ENCODE measurements at regions not wholly inside any gene's neighbourhood (a gene's known extent, or its start where the extent isn't known, plus 50 kb on each side); places are given as distances from the start of the nearest gene placed in this dataset.
A peak's percentile ranks its signal among the peaks of the same experiment; 100 is the strongest.
"Not testable (repeated sequence)": the region's sequence is repeated elsewhere in the genome, so short reads cannot be mapped to it uniquely, and the experiment has no call there.

- ATAC-seq, result no peak
- H3K36me3 ChIP-seq, result no peaks in the 10 kb centered on the region
- H3K27me3 ChIP-seq, result no peaks in the 10 kb centered on the region
- H3K4me3 ChIP-seq, result no peak overlapping the region
- H3K9me3 ChIP-seq, result no peaks in the 10 kb centered on the region
- 94 to 98% (median 96%) methylated on average over 1 of the region's 1 CpG for WGBS, 4 donors
- no peak for DNase-seq
- TF ChIP-seq POLR2A (IDR thresholded peaks at IDR 0.05), result no peak
- TF ChIP-seq, protein P1, sequence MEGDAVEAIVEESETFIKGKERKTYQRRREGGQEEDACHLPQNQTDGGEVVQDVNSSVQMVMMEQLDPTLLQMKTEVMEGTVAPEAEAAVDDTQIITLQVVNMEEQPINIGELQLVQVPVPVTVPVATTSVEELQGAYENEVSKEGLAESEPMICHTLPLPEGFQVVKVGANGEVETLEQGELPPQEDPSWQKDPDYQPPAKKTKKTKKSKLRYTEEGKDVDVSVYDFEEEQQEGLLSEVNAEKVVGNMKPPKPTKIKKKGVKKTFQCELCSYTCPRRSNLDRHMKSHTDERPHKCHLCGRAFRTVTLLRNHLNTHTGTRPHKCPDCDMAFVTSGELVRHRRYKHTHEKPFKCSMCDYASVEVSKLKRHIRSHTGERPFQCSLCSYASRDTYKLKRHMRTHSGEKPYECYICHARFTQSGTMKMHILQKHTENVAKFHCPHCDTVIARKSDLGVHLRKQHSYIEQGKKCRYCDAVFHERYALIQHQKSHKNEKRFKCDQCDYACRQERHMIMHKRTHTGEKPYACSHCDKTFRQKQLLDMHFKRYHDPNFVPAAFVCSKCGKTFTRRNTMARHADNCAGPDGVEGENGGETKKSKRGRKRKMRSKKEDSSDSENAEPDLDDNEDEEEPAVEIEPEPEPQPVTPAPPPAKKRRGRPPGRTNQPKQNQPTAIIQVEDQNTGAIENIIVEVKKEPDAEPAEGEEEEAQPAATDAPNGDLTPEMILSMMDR (IDR thresholded peaks at IDR 0.05), result no peak
- no peak overlapping the region for H3K27ac ChIP-seq
- intact Hi-C loops (cut with DNase I), result no loop called here
- no peaks in the 10 kb centered on the region for H3K4me1 ChIP-seq
Observed at GRCh38 chr13:79898996-79899395, 418.0 kb downstream of the NDFIP2 start.

GRCh38 chr13:79898202-79898826, 417.4 kb downstream of the NDFIP2 start:
- TF ChIP-seq, protein P1 (IDR thresholded peaks at IDR 0.05), result no peak
- no peak for TF ChIP-seq POLR2A (IDR thresholded peaks at IDR 0.05)
- Histone ChIP-seq H3K9me3 (no peaks in the 10 kb centered on the region), H3K27me3 (no peaks in the 10 kb centered on the region), H3K4me1 (no peaks in the 10 kb centered on the region), H3K27ac (no peak overlapping the region), H3K36me3 (no peaks in the 10 kb centered on the region), H3K4me3 (no peak overlapping the region)
- DNase-seq (no peak), ATAC-seq (peak in 2 of 4 donors; percentile 59 to 78)
- intact Hi-C loops (cut with DNase I), result no loop called here
- 60 to 64% (median 62%) methylated on average over 2 of the region's 2 CpGs for WGBS, 4 donors

GRCh38 chr13:79896851-79897250, 415.9 kb downstream of the NDFIP2 start:
- Histone ChIP-seq H3K9me3 (no peaks in the 10 kb centered on the region), H3K4me1 (no peaks in the 10 kb centered on the region), H3K4me3 (no peak overlapping the region), H3K27me3 (no peaks in the 10 kb centered on the region), H3K36me3 (no peaks in the 10 kb centered on the region), H3K27ac (no peak overlapping the region)
- intact Hi-C loops (cut with DNase I), result no loop called here
- WGBS, 4 donors, result 47 to 89% (median 79%) methylated on average over 2 of the region's 2 CpGs
- DNase-seq (no peak), ATAC-seq (no peak)
- TF ChIP-seq POLR2A (IDR thresholded peaks at IDR 0.05), result no peak
- TF ChIP-seq, protein P1 (IDR thresholded peaks at IDR 0.05), result no peak

DNA sequence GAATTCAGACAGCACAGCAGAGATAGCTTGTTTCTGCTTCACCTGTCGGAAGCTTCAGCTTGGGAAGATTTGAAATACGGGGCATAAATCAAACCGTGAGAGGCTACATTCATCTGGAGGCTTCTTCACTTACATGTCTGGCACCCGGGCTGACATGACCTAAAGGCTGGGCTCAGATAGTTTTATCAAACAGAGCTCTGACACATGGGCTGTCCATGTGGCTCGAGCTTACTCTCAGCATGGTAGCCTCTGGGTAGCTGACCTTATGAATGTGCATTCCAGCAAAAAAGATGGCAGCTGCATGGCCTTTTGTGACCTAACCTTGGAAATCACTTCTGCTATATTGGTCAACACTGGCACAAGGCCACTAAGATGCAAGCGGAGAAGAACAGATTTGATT, 414.5 kb downstream of the NDFIP2 start:
- Histone ChIP-seq H3K27me3 (no peaks in the 10 kb centered on the region), H3K4me3 (no peak overlapping the region), H3K9me3 (peaks cover 0 to 3% (median 0%) of the 10 kb centered on the region in 12 donors), H3K36me3 (no peaks in the 10 kb centered on the region), H3K27ac (no peak overlapping the region), H3K4me1 (no peaks in the 10 kb centered on the region)
- TF ChIP-seq, protein P1 (IDR thresholded peaks at IDR 0.05), result no peak
- no peak for TF ChIP-seq POLR2A (IDR thresholded peaks at IDR 0.05)
- DNase-seq, result no peak
- intact Hi-C loops (cut with DNase I), result no loop called here
- 77 to 92% (median 82%) methylated on average over 6 of the region's 6 CpGs for WGBS, 4 donors
- no peak for ATAC-seq

DNA sequence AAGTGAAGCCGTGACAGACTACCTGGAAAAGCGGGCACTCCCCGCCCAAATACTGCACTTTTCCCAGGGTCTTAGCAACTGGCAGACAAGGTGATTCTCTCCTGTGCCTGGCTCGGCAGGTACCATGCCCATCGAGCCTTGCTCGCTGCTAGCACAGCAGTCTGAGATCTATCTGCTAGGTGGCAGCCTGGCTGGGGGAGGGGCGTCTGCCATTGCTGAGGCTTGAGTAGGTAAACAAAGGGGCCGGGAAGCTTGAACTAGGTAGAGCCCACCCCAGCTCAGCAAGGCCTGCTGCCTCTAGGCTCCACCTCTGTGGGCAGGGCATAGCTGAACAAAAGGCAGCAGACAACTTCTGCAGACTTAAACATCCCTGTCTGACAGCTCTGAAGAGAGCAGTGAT, 406.3 kb downstream of the NDFIP2 start:
- H3K27me3 ChIP-seq; H3K36me3 ChIP-seq; H3K4me1 ChIP-seq; ATAC-seq; H3K9me3 ChIP-seq; H3K4me3 ChIP-seq; H3K27ac ChIP-seq; intact Hi-C loops (cut with DNase I): not testable (repeated sequence)
- DNase-seq, result peak in 1 of 5 donors; percentile 28
- WGBS, 4 donors, result 83 to 94% (median 85%) methylated on average over 6 to 8 of the region's 8 CpGs

All from heart left ventricle (tissue), 16 donors.